OCI-LY7 (cell line): ENCODE measurements at regions not wholly inside any gene's neighbourhood (a gene's known extent, or its start where the extent isn't known, plus 50 kb on each side); places are given as distances from the start of the nearest gene placed in this dataset.

ENCODE experiments used
- BruUV-seq: library from RNA; stranded (reverse); fragments of 400-500 nt; replicated peaks from 2 replicates; lab custom pipeline; 2021; lab: Mats Ljungman, UMichigan
- CTCF ChIA-PET: fragments of 300-600 bp; sonication (Branson Sonifier 250); formaldehyde crosslinking; loops from one replicate; lab custom pipeline; 2022; ENCODE audit warnings: antibody characterized with exemption; ENCODE audit not compliant: unreplicated experiment; lab: Charles Lee
- POLR2A ChIA-PET: fragments of 300-600 bp; sonication (Branson Sonifier 250); formaldehyde crosslinking; loops from one replicate; lab custom pipeline; 2022; ENCODE audit warnings: antibody characterized with exemption; lab: Charles Lee
- DNase-seq: peaks from one replicate; pipeline ENCODE4 v3.0.0-alpha.2; 2015; ENCODE audit warnings: low spot score
- H2AFZ ChIP-seq: fragments of 200-600 bp; sonication (generic), shearing (Covaris generic); 2 replicates; pipeline ENCODE4 v1.6.1; 2014; ENCODE audit warnings: mild to moderate bottlenecking, antibody characterized with exemption, low read length, moderate library complexity
- H3K27ac ChIP-seq: fragments of 200-600 bp; sonication (generic); 2 replicates; pipeline ENCODE4 v1.5.1; 2014; ENCODE audit warnings: mixed run types, low read depth, mild to moderate bottlenecking, moderate library complexity, low read length, inconsistent platforms; ENCODE audit not compliant: poor library complexity, severe bottlenecking
- H3K36me3 ChIP-seq: fragments of 200-600 bp; sonication (generic); 2 replicates; pipeline ENCODE4 v1.6.1; 2014; ENCODE audit warnings: mild to moderate bottlenecking, antibody characterized with exemption, low read length, moderate library complexity, mixed read lengths; ENCODE audit not compliant: insufficient read depth
- H3K4me1 ChIP-seq: fragments of 200-600 bp; sonication (generic); 2 replicates; pipeline ENCODE4 v1.5.1; 2014; ENCODE audit warnings: mild to moderate bottlenecking, low read length; ENCODE audit not compliant: insufficient read depth, poor library complexity, severe bottlenecking
- H3K4me2 ChIP-seq: fragments of 200-600 bp; sonication (generic); 2 replicates; pipeline ENCODE4 v1.6.1; 2014; ENCODE audit warnings: mild to moderate bottlenecking, low read length
- H3K4me3 ChIP-seq: fragments of 200-600 bp; sonication (generic); 2 replicates; pipeline ENCODE4 v1.5.1; 2014; ENCODE audit warnings: mild to moderate bottlenecking, low read depth, low read length; ENCODE audit not compliant: poor library complexity, severe bottlenecking
- H3K79me2 ChIP-seq: fragments of 200-600 bp; sonication (generic); 2 replicates; pipeline ENCODE4 v1.6.1; 2016; ENCODE audit warnings: low read depth, mild to moderate bottlenecking, low read length, moderate library complexity, mixed read lengths; ENCODE audit not compliant: insufficient read depth
- H3K9me2 ChIP-seq: fragments of 200-600 bp; sonication (generic); 2 replicates; pipeline ENCODE4 v1.6.1; 2016; ENCODE audit warnings: mild to moderate bottlenecking, low read length, mixed read lengths; ENCODE audit not compliant: insufficient read depth
- H3K9me3 ChIP-seq: fragments of 200-600 bp; sonication (generic); 2 replicates; pipeline ENCODE4 v1.6.1; 2014; ENCODE audit warnings: mild to moderate bottlenecking, mixed run types, low read length, mixed read lengths
- H4K20me1 ChIP-seq: fragments of 200-600 bp; sonication (generic); 2 replicates; pipeline ENCODE4 v1.6.1; 2014; ENCODE audit warnings: mild to moderate bottlenecking, antibody characterized with exemption, low read length, moderate library complexity, mixed read lengths; ENCODE audit not compliant: insufficient read depth
- EZH2phosphoT487 ChIP-seq: fragments of 200-600 bp; sonication (generic); IDR thresholded peaks from 2 replicates; pipeline ENCODE4 v1.6.1; 2018; ENCODE audit warnings: low read depth, borderline replicate concordance, mild to moderate bottlenecking, mixed run types, antibody characterized with exemption, low read length, moderate library complexity, mixed read lengths
- intact Hi-C: fragments of 100-400 bp; cut with micrococcal nuclease; formaldehyde crosslinking; loops from one replicate; pipeline ENCODE4 v1.10.0; 2022; ENCODE audit not compliant: unreplicated experiment
- TF ChIP-seq, protein P1 (sequence below): fragments of 200-600 bp; sonication (generic); conservative IDR thresholded peaks from 2 replicates; pipeline ENCODE4 v1.5.1; 2014; ENCODE audit warnings: mild to moderate bottlenecking, antibody characterized with exemption, low read length, moderate library complexity, mixed read lengths

DNA sequence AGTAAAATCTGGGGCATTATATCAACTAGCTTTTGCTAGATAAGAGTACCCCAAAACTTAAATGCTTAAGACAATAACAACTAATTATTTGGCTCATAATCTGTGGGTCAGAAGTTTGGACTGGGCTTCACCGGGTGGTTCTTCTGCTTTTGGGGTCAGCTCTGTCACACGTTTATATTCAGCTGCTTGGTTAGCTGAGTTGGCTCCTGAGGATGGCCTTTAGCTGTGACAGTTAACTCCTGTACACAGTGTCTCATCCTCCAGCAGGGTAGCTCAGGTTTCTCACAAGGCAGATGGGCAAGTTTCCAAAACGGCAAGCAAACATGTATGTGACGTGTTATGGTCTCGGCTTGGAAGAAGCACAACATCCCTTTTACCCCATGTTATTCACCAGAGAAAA, 488.2 kb downstream of the TLE4 start:
- no TSS peak for BruUV-seq
- POLR2A ChIA-PET, result interaction anchor here (0.6 kb wide), 2 partner anchors 96 to 783 kb away, joined by 3 read pairs; no protein-coding TSS in a partner anchor
- no peaks in the 10 kb centered on the region for H3K9me3 ChIP-seq

DNA sequence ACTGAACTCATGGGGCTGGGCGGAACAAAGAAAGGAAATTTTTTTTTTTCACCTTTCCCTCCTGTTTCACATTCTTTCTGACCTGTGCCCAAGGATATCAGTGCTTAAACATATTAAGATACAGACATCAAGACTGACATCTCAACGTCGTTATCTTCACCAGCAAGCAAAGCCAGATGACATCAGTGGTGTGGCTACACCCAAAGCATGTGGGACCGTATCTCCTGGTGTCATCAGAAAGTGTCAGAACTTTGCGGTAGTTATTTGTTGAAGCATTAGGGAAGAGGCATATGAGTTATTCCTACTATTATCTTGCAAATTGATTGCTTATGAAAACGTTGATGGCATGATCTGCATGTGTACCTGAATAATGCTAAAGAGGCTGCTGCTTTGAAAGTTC, 487.4 kb downstream of the TLE4 start:
- Histone ChIP-seq H4K20me1 (no peaks in the 10 kb centered on the region), H2AFZ (no peak overlapping the region), H3K79me2 (no peaks in the 10 kb centered on the region), H3K9me3 (no peaks in the 10 kb centered on the region), H3K4me3 (no peak overlapping the region), H3K36me3 (no peaks in the 10 kb centered on the region), H3K27ac (no peak overlapping the region), H3K9me2 (no peaks in the 10 kb centered on the region), H3K4me1 (no peaks in the 10 kb centered on the region), H3K4me2 (no peak overlapping the region)
- no TSS peak for BruUV-seq
- intact Hi-C loops, result no loop called here
- no peak for TF ChIP-seq EZH2phosphoT487
- TF ChIP-seq, protein P1, sequence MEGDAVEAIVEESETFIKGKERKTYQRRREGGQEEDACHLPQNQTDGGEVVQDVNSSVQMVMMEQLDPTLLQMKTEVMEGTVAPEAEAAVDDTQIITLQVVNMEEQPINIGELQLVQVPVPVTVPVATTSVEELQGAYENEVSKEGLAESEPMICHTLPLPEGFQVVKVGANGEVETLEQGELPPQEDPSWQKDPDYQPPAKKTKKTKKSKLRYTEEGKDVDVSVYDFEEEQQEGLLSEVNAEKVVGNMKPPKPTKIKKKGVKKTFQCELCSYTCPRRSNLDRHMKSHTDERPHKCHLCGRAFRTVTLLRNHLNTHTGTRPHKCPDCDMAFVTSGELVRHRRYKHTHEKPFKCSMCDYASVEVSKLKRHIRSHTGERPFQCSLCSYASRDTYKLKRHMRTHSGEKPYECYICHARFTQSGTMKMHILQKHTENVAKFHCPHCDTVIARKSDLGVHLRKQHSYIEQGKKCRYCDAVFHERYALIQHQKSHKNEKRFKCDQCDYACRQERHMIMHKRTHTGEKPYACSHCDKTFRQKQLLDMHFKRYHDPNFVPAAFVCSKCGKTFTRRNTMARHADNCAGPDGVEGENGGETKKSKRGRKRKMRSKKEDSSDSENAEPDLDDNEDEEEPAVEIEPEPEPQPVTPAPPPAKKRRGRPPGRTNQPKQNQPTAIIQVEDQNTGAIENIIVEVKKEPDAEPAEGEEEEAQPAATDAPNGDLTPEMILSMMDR, result no peak
- ChIA-PET CTCF (no interaction called here), POLR2A (interaction anchor here (0.6 kb wide), 1 partner anchor 95 kb away, joined by 3 read pairs; no protein-coding TSS in a partner anchor)
- no peak for DNase-seq

More for the DNA sequence above, 488.2 kb downstream of the TLE4 start:
- Histone ChIP-seq H3K27ac (no peak overlapping the region), H3K4me3 (no peak overlapping the region), H3K9me2 (no peaks in the 10 kb centered on the region), H3K36me3 (no peaks in the 10 kb centered on the region), H3K4me2 (no peak overlapping the region), H4K20me1 (no peaks in the 10 kb centered on the region), H3K4me1 (no peaks in the 10 kb centered on the region), H2AFZ (no peak overlapping the region), H3K79me2 (no peaks in the 10 kb centered on the region)
- TF ChIP-seq EZH2phosphoT487, result no peak
- TF ChIP-seq, protein P1, result no peak
- CTCF ChIA-PET, result no interaction called here
- intact Hi-C loops, result no loop called here
- DNase-seq, result no peak

DNA sequence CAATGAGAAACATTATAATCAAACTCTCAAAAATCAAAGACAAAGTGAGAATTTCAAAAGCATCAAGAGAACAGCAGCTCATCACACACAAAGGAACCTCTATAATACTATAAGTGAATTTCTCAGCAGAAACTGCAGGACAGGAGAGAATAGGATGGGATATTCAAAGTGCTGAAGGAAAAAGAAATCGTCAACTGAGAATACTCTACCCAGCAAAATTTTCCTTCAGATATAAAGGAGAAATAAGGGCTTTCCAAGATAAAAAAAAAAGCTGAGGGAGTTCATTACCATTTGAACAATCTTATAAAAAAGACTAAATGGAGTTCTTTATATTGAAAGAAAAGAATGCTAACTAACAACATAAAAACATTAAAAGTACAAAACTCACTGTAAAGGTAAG, 481.1 kb downstream of the TLE4 start:
- no peak for TF ChIP-seq EZH2phosphoT487
- TF ChIP-seq, protein P1, result no peak
- intact Hi-C loops, result no loop called here
- no peak overlapping the region for H2AFZ ChIP-seq
- no peaks in the 10 kb centered on the region for H3K4me1 ChIP-seq
- BruUV-seq, result no TSS peak
- H3K4me2 ChIP-seq, result no peak overlapping the region
- no peaks in the 10 kb centered on the region for H3K9me3 ChIP-seq
- ChIA-PET POLR2A (interaction anchor here (0.6 kb wide), 1 partner anchor 1225 kb away, joined by 3 read pairs; no protein-coding TSS in a partner anchor), CTCF (no interaction called here)
- no peaks in the 10 kb centered on the region for H3K36me3 ChIP-seq
- no peaks in the 10 kb centered on the region for H4K20me1 ChIP-seq
- no peaks in the 10 kb centered on the region for H3K9me2 ChIP-seq
- no peak overlapping the region for H3K27ac ChIP-seq
- DNase-seq, result no peak
- no peak overlapping the region for H3K4me3 ChIP-seq
- no peaks in the 10 kb centered on the region for H3K79me2 ChIP-seq
